HCT116 (cell line): ENCODE measurements at regions not wholly inside any gene's neighbourhood (a gene's known extent, or its start where the extent isn't known, plus 50 kb on each side); places are given as distances from the start of the nearest gene placed in this dataset.

Source experiments
- ATAC-seq: fragments of 200-7000 bp; cut with Tn5 transposase; 2 replicates; pipeline ENCODE4 v1.9.1; 2020; ENCODE audit warnings: mild to moderate bottlenecking, moderate library complexity
- BruUV-seq: library from RNA; stranded (reverse); fragments of 400-500 nt; replicated peaks from 2 replicates; lab custom pipeline; 2021; lab: Mats Ljungman, UMichigan
- CTCF ChIA-PET: fragments of 300-600 bp; sonication (Branson Sonifier 250); formaldehyde crosslinking; loops from one replicate; lab custom pipeline; 2021; ENCODE audit warnings: antibody characterized with exemption; lab: Charles Lee
- POLR2A ChIA-PET: fragments of 300-600, 350-600 bp; sonication (Branson Sonifier 250); formaldehyde crosslinking; loops from one replicate; lab custom pipeline; 2021; ENCODE audit warnings: antibody characterized with exemption; lab: Charles Lee
- RAD21 ChIA-PET, 2 experiments: fragments of 300-600 bp; sonication (Branson Sonifier 250); formaldehyde crosslinking; loops; one replicate each; lab custom pipeline; 2023; ENCODE audit warnings: low total read pairs in 2 of 2; ENCODE audit not compliant: uncharacterized antibody in 2 of 2, unreplicated experiment in 2 of 2, low non-redundant PET in 1 of 2; lab: Charles Lee
- DNase-seq: peaks from one replicate; pipeline ENCODE4 v3.0.0-alpha.2; 2010; ENCODE audit warnings: low read depth, low spot score
- H2AFZ ChIP-seq: fragments of 200-600 bp; shearing (Covaris generic), sonication (generic); 2 replicates; pipeline ENCODE4 v1.6.1; 2017; ENCODE audit warnings: low read depth, mixed run types, mixed read lengths, antibody characterized with exemption, low read length; ENCODE audit not compliant: poor library complexity, severe bottlenecking
- H3K27ac ChIP-seq: 2 replicates; pipeline ENCODE4 v1.5.1; 2012; ENCODE audit warnings: low read depth, low read length
- H3K27me3 ChIP-seq: fragments of 200-600 bp; sonication (generic); 2 replicates; pipeline ENCODE4 v1.6.1; 2016; ENCODE audit warnings: mixed run types, low read length, mixed read lengths; ENCODE audit not compliant: insufficient read depth
- H3K36me3 ChIP-seq, 2 experiments: fragments of 200-500 bp in 1 of 2; fragments of 200-600 bp in 1 of 2; sonication (Bioruptor generic) in 1 of 2; sonication (generic) in 1 of 2; 2 replicates each; pipeline versions ENCODE4 v1.5.1 to v1.6.1; 2014 to 2016; ENCODE audit warnings: low read length in 2 of 2, inconsistent platforms in 1 of 2, mixed read lengths in 1 of 2, mixed run types in 1 of 2; ENCODE audit not compliant: insufficient read depth in 2 of 2, control insufficient read depth in 1 of 2
- H3K4me1 ChIP-seq, 2 experiments: fragments of 200-600 bp in 1 of 2; sonication (generic) in 1 of 2; 2 replicates each; pipeline versions ENCODE4 v1.5.1 to v1.6.1; 2012 to 2017; ENCODE audit warnings: low read length in 2 of 2, inconsistent platforms in 1 of 2, mild to moderate bottlenecking in 1 of 2, mixed read lengths in 1 of 2, mixed run types in 1 of 2, moderate library complexity in 1 of 2; ENCODE audit not compliant: insufficient read depth in 2 of 2, control insufficient read depth in 1 of 2
- H3K4me2 ChIP-seq: fragments of 200-600 bp; sonication (generic); 2 replicates; pipeline ENCODE4 v1.6.1; 2017; ENCODE audit warnings: mixed run types, low read length, mixed read lengths
- H3K4me3 ChIP-seq, 2 experiments: fragments of 200-600 bp in 1 of 2; sonication (generic) in 1 of 2; replicated peaks in 1 of 2; 2 replicates each; pipeline ENCODE4 v1.5.1; 2011 to 2016; ENCODE audit warnings: low read length in 2 of 2, control low read depth in 1 of 2, low read depth in 1 of 2, mild to moderate bottlenecking in 1 of 2, mixed read lengths in 1 of 2, mixed run types in 1 of 2
- H3K79me2 ChIP-seq: fragments of 200-600 bp; sonication (generic); 2 replicates; pipeline ENCODE4 v1.6.1; 2017; ENCODE audit warnings: mild to moderate bottlenecking, mixed run types, low read length, moderate library complexity, mixed read lengths; ENCODE audit not compliant: insufficient read depth
- H3K9ac ChIP-seq: fragments of 200-600 bp; sonication (generic); 2 replicates; pipeline ENCODE4 v1.6.1; 2016; ENCODE audit warnings: low read length, mixed read lengths
- H3K9me2 ChIP-seq: fragments of 200-600 bp; sonication (generic), shearing (Covaris generic); 2 replicates; pipeline ENCODE4 v1.6.1; 2017; ENCODE audit warnings: mixed run types, mild to moderate bottlenecking, moderate library complexity; ENCODE audit not compliant: insufficient read depth
- H3K9me3 ChIP-seq, 2 experiments: fragments of 200-500 bp in 1 of 2; fragments of 200-600 bp in 1 of 2; sonication (Bioruptor generic) in 1 of 2; sonication (generic) in 1 of 2; 2 replicates each; pipeline ENCODE4 v1.6.1; 2014 to 2017; ENCODE audit warnings: low read length in 2 of 2, mixed read lengths in 2 of 2, inconsistent platforms in 1 of 2, low read depth in 1 of 2, mild to moderate bottlenecking in 1 of 2, mixed run types in 1 of 2, moderate library complexity in 1 of 2; ENCODE audit not compliant: control insufficient read depth in 1 of 2, insufficient read depth in 1 of 2
- H4K20me1 ChIP-seq: fragments of 200-600 bp; sonication (generic), shearing (Covaris generic); 2 replicates; pipeline ENCODE4 v1.6.1; 2017; ENCODE audit warnings: mixed run types, mild to moderate bottlenecking, moderate library complexity; ENCODE audit not compliant: insufficient read depth
- ATF3 ChIP-seq: IDR thresholded peaks from 2 replicates; pipeline ENCODE4 v1.6.1; 2012
- EGR1 ChIP-seq: IDR thresholded peaks from 2 replicates; pipeline ENCODE4 v1.6.1; 2012; ENCODE audit warnings: low read depth
- ELF1 ChIP-seq: IDR thresholded peaks from 2 replicates; pipeline ENCODE4 v1.6.1; 2012; ENCODE audit warnings: low read depth, borderline replicate concordance
- EZH2phosphoT487 ChIP-seq: fragments of 200-600 bp; IDR thresholded peaks from 2 replicates; pipeline ENCODE4 v1.6.1; 2018; ENCODE audit warnings: antibody characterized with exemption, borderline replicate concordance
- FOSL1 ChIP-seq: IDR thresholded peaks from 2 replicates; pipeline ENCODE4 v1.6.1; 2012; ENCODE audit warnings: low read depth
- POLR2A ChIP-seq: IDR thresholded peaks from 2 replicates; pipeline ENCODE4 v1.7.0; 2011; ENCODE audit warnings: borderline replicate concordance; ENCODE audit not compliant: insufficient read depth, insufficient read length; ENCODE audit errors: extremely low read depth
- SIN3A ChIP-seq: IDR thresholded peaks from 2 replicates; pipeline ENCODE4 v1.6.1; 2012; ENCODE audit warnings: low read depth
- SP1 ChIP-seq: IDR thresholded peaks from 2 replicates; pipeline ENCODE4 v1.6.1; 2012; ENCODE audit warnings: low read depth
- SRF ChIP-seq: IDR thresholded peaks from 2 replicates; pipeline ENCODE4 v1.6.1; 2012; ENCODE audit warnings: low read depth
- ZFX ChIP-seq: fragments of 450-650 bp; IDR thresholded peaks from 2 replicates; pipeline ENCODE4 v1.6.1; 2017
- intact Hi-C: fragments of 100-400 bp; cut with micrococcal nuclease; formaldehyde crosslinking; loops from 2 replicates; pipeline ENCODE4 v1.10.0; 2022
- TF ChIP-seq, protein P1 (sequence below): IDR thresholded peaks from 2 replicates; pipeline ENCODE4 v1.6.1; 2012; ENCODE audit warnings: low read depth

- CTCF ChIA-PET: no interaction called here
- Histone ChIP-seq H2AFZ (no peak overlapping the region), H3K36me3 (no peaks in the 10 kb centered on the region), H3K4me3 (no peak overlapping the region), H4K20me1 (no peaks in the 10 kb centered on the region), H3K9me3 (peaks cover 6 to 15% of the 10 kb centered on the region in 2 experiments; a peak in 2 of 4 replicates), H3K9me2 (no peaks in the 10 kb centered on the region), H3K27ac (no peak overlapping the region), H3K9ac (no peak overlapping the region), H3K4me2 (no peak overlapping the region), H3K27me3 (no peaks in the 10 kb centered on the region), H3K79me2 (no peaks in the 10 kb centered on the region), H3K4me1 (no peaks in the 10 kb centered on the region)
- intact Hi-C loops: no loop called here
- no peak for DNase-seq
- no peak for ATAC-seq
- BruUV-seq: no TSS peak
- POLR2A ChIA-PET: no interaction called here
- no peak for TF ChIP-seq SIN3A
- no peak for TF ChIP-seq EGR1
- no peak for TF ChIP-seq SRF
- TF ChIP-seq FOSL1: no peak
- no peak for TF ChIP-seq ELF1
- TF ChIP-seq, protein P1, sequence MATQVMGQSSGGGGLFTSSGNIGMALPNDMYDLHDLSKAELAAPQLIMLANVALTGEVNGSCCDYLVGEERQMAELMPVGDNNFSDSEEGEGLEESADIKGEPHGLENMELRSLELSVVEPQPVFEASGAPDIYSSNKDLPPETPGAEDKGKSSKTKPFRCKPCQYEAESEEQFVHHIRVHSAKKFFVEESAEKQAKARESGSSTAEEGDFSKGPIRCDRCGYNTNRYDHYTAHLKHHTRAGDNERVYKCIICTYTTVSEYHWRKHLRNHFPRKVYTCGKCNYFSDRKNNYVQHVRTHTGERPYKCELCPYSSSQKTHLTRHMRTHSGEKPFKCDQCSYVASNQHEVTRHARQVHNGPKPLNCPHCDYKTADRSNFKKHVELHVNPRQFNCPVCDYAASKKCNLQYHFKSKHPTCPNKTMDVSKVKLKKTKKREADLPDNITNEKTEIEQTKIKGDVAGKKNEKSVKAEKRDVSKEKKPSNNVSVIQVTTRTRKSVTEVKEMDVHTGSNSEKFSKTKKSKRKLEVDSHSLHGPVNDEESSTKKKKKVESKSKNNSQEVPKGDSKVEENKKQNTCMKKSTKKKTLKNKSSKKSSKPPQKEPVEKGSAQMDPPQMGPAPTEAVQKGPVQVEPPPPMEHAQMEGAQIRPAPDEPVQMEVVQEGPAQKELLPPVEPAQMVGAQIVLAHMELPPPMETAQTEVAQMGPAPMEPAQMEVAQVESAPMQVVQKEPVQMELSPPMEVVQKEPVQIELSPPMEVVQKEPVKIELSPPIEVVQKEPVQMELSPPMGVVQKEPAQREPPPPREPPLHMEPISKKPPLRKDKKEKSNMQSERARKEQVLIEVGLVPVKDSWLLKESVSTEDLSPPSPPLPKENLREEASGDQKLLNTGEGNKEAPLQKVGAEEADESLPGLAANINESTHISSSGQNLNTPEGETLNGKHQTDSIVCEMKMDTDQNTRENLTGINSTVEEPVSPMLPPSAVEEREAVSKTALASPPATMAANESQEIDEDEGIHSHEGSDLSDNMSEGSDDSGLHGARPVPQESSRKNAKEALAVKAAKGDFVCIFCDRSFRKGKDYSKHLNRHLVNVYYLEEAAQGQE: no peak
- no peak for TF ChIP-seq POLR2A
- no peak for TF ChIP-seq EZH2phosphoT487
- no peak for TF ChIP-seq ATF3
- no peak for TF ChIP-seq SP1
- no peak for TF ChIP-seq ZFX
- TF ChIP-seq, all 23 proteins: peak for 0
- RAD21 ChIA-PET: no interaction called here
Measured at GRCh38 chr19:20453425-20453935, 112.1 kb downstream of the ZNF737 start.
